ENCODE measurements at regions not wholly inside any gene's neighbourhood (a gene's known extent, or its start where the extent isn't known, plus 50 kb on each side); places are given as distances from the start of the nearest gene placed in this dataset.

DNA sequence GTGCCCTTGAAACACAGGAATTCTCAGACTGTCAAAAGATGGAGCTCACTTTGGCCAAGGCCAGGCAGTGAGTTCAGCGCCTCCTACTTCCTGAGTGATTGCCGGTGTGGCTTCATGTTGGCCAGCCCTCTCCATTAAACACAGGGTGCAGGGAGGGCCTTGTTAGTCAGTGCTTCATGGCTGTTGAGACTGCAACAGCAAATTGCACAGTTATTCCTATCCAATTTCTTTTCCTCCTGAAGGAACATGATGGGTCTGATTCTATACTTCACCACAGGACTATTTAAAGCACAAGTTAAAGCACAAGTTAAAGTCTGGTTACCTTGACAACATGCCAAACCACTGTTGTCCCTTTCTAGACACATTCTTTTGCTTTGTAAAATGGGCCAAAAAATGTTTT lies 156.6 kb downstream of the SIPA1L2 start:
- Histone ChIP-seq H3K36me3 (ENCODE audit: control insufficient read depth, insufficient read depth, low read length) (no peaks in the 10 kb centered on the region), H3K9ac (no peak overlapping the region), H3K4me3 (ENCODE audit: low read depth, low read length) (no peak overlapping the region), H3K4me1 (no peaks in the 10 kb centered on the region), H3K9me3 (ENCODE audit: control insufficient read depth, low read length) (no peaks in the 10 kb centered on the region), H3K79me2 (no peaks in the 10 kb centered on the region), H3K4me2 (ENCODE audit: low read length) (no peak overlapping the region), H3K27me3 (ENCODE audit: control insufficient read depth, insufficient read depth, low read length) (no peaks in the 10 kb centered on the region), H3K27ac (no peak overlapping the region), H2AFZ (no peak overlapping the region)
- TF ChIP-seq, protein P1, sequence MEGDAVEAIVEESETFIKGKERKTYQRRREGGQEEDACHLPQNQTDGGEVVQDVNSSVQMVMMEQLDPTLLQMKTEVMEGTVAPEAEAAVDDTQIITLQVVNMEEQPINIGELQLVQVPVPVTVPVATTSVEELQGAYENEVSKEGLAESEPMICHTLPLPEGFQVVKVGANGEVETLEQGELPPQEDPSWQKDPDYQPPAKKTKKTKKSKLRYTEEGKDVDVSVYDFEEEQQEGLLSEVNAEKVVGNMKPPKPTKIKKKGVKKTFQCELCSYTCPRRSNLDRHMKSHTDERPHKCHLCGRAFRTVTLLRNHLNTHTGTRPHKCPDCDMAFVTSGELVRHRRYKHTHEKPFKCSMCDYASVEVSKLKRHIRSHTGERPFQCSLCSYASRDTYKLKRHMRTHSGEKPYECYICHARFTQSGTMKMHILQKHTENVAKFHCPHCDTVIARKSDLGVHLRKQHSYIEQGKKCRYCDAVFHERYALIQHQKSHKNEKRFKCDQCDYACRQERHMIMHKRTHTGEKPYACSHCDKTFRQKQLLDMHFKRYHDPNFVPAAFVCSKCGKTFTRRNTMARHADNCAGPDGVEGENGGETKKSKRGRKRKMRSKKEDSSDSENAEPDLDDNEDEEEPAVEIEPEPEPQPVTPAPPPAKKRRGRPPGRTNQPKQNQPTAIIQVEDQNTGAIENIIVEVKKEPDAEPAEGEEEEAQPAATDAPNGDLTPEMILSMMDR (IDR thresholded peaks at IDR 0.05), result no peak

DNA sequence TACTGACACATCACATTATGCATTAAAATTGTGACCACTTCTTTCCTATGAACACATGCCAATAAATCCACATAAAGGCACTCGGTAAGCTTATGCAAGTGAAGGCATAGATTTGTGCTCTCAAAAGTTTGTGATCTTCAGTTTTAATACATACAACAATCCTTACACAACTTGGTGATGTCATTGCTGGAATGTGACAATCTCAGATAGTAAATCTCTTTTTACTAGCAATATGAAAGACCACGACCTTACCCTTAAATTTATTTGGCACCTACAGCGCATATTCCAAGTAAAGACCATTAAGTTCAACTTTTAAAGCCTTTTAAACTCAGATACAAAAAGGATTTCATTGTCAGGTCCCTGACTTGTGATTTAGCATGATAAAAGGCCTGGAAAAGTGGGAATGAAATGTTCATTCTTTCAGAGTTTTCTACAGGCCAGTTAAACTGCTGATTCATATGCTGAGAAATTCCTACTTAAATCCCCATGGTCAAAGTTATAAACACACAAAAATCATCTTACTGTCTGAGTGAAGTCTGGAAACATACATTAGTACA lies 157.4 kb downstream of the SIPA1L2 start:
- TF ChIP-seq, protein P1 (IDR thresholded peaks at IDR 0.05), result no peak
- Histone ChIP-seq H3K36me3 (ENCODE audit: control insufficient read depth, insufficient read depth, low read length) (no peaks in the 10 kb centered on the region), H3K27ac (no peak overlapping the region), H3K4me1 (no peaks in the 10 kb centered on the region), H3K79me2 (no peaks in the 10 kb centered on the region), H3K4me3 (ENCODE audit: low read depth, low read length) (no peak overlapping the region), H3K9me3 (ENCODE audit: control insufficient read depth, low read length) (no peaks in the 10 kb centered on the region), H2AFZ (no peak overlapping the region), H3K4me2 (ENCODE audit: low read length) (no peak overlapping the region), H3K27me3 (ENCODE audit: control insufficient read depth, insufficient read depth, low read length) (no peaks in the 10 kb centered on the region), H3K9ac (no peak overlapping the region)

DNA sequence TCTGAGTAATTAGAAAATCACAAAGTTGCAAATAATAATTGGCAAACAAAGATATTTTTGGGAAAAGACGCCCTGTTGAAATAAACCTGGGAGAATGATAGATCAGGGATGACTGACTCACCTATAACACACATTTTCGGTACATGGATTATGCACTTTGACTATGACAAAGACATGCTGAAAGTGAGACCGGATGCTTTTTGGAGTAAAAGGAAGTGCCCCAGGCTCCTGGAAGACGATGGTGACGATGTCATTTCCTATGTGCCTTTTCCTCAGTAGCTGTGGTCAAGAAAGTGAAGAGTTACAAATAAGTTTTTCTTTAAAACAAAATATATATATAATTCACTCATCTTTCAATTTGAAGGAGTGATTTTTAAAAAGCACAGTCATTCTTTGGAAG lies 158.7 kb downstream of the SIPA1L2 start:
- Histone ChIP-seq H3K4me3 (ENCODE audit: low read depth, low read length) (no peak overlapping the region), H3K79me2 (no peaks in the 10 kb centered on the region), H3K9me3 (ENCODE audit: control insufficient read depth, low read length) (no peaks in the 10 kb centered on the region), H2AFZ (no peak overlapping the region), H3K4me1 (no peaks in the 10 kb centered on the region), H3K36me3 (ENCODE audit: control insufficient read depth, insufficient read depth, low read length) (no peaks in the 10 kb centered on the region), H3K27me3 (ENCODE audit: control insufficient read depth, insufficient read depth, low read length) (no peaks in the 10 kb centered on the region), H3K4me2 (ENCODE audit: low read length) (no peak overlapping the region), H3K27ac (no peak overlapping the region), H3K9ac (no peak overlapping the region)
- TF ChIP-seq, protein P1 (IDR thresholded peaks at IDR 0.05), result no peak

DNA sequence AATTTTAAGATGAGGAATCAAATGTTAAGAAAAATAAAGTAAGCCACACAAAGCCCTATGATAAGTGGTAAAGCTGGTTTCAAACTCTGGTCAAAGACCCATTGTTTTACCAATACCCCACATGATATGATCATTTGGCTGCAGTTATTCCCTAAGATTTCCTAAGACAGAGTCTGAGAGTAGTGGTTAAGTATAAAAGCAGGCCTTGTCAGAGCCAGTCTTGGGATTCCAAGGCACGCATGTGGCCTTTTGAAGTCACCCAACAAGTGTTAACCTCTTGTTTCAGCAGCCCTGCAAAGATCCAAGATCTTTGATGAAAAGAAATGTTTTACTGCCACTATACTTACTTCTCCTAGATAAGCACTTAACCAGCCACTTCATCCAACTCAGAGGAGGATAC lies 159.2 kb downstream of the SIPA1L2 start:
- TF ChIP-seq, protein P1 (IDR thresholded peaks at IDR 0.05), result no peak
- H3K4me2 ChIP-seq (ENCODE audit: low read length), result no peak overlapping the region
- no peaks in the 10 kb centered on the region for H3K79me2 ChIP-seq
- H2AFZ ChIP-seq, result no peak overlapping the region
- no peaks in the 10 kb centered on the region for H3K27me3 ChIP-seq (ENCODE audit: control insufficient read depth, insufficient read depth, low read length)
- no peaks in the 10 kb centered on the region for H3K36me3 ChIP-seq (ENCODE audit: control insufficient read depth, insufficient read depth, low read length)
- H3K4me3 ChIP-seq (ENCODE audit: low read depth, low read length), result no peak overlapping the region
- no peak overlapping the region for H3K9ac ChIP-seq
- H3K4me1 ChIP-seq, result no peaks in the 10 kb centered on the region
- H3K9me3 ChIP-seq (ENCODE audit: control insufficient read depth, low read length), result no peaks in the 10 kb centered on the region
- H3K27ac ChIP-seq, result no peak overlapping the region

DNA sequence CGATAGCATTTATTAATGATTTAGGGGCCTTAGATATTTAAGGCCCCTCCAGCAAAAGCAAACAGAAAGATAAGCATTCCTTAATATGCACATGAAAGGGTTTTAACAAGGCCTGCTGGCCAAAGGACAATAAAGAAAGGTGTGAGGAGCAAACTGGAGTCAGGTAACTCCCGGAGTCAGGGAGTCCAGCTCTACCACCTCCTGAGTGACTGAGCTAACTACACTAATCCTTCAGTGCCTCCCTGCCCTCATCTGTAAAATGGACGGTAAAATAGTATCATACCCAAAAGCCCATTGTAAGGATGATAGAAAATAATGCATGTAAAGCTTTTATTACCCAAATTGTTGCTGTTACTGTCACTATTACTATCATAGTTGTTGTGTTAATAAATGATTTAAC lies 161.7 kb downstream of the SIPA1L2 start:
- H3K27ac ChIP-seq, result no peak overlapping the region
- H3K9ac ChIP-seq, result no peak overlapping the region
- TF ChIP-seq, protein P1 (IDR thresholded peaks at IDR 0.05), result no peak
- H3K4me3 ChIP-seq (ENCODE audit: low read depth, low read length), result no peak overlapping the region
- no peaks in the 10 kb centered on the region for H3K9me3 ChIP-seq (ENCODE audit: control insufficient read depth, low read length)
- H3K4me2 ChIP-seq (ENCODE audit: low read length), result no peak overlapping the region
- no peaks in the 10 kb centered on the region for H3K27me3 ChIP-seq (ENCODE audit: control insufficient read depth, insufficient read depth, low read length)
- H2AFZ ChIP-seq, result no peak overlapping the region
- no peaks in the 10 kb centered on the region for H3K79me2 ChIP-seq
- H3K36me3 ChIP-seq (ENCODE audit: control insufficient read depth, insufficient read depth, low read length), result no peaks in the 10 kb centered on the region
- no peaks in the 10 kb centered on the region for H3K4me1 ChIP-seq
